K562 (cell line): ENCODE measurements at regions not wholly inside any gene's neighbourhood (a gene's known extent, or its start where the extent isn't known, plus 50 kb on each side); places are given as distances from the start of the nearest gene placed in this dataset.

ENCODE experiments used
- ATAC-seq: fragments of 200-7000 bp; cut with Tn5 transposase; 3 replicates; pipeline ENCODE4 v1.9.1; 2020; ENCODE audit warnings: moderate library complexity
- BruUV-seq: library from RNA; stranded (reverse); fragments of 400-500 nt; replicated peaks from 2 replicates; lab custom pipeline; 2021; lab: Mats Ljungman, UMichigan
- CTCF ChIA-PET: fragments of 300-600 bp; formaldehyde crosslinking; extraction: SDS; loops from one replicate; lab custom pipeline; 2021; ENCODE audit warnings: low intra/inter-chr PET ratio; lab: Yijun Ruan, JAX
- POLR2A ChIA-PET: fragments of 300-600, 350-650 bp; sonication (Branson Sonifier 250); formaldehyde crosslinking; extraction: SDS; loops from one replicate; lab custom pipeline; 2021; ENCODE audit warnings: antibody characterized with exemption, inconsistent platforms; lab: Yijun Ruan, JAX
- DNase-seq, 4 experiments: peaks; one replicate each; pipeline versions ENCODE4 v3.0.0 to v3.0.0-alpha.2; 2011 to 2018; ENCODE audit warnings: low spot score in 3 of 4, mixed read lengths in 3 of 4; ENCODE audit errors: extremely low read depth in 1 of 4
- FAIRE-seq: peaks from 2 replicates; lab custom pipeline; 2011; peaks lifted over from hg19 to GRCh38; lab: Jason Lieb, UNC
- H2AFZ ChIP-seq: 2 replicates; pipeline ENCODE4 v1.6.0; 2011; ENCODE audit warnings: low read depth, low read length, control low read depth, inconsistent platforms
- H3K27ac ChIP-seq: fragments of 200-600 bp; 3 replicates; pipeline ENCODE4 v1.8.0; 2011; ENCODE audit warnings: low read depth, mild to moderate bottlenecking, control low read depth, inconsistent platforms, low read length, moderate library complexity, mixed read lengths; ENCODE audit errors: extremely low read depth
- H3K27me3 ChIP-seq, 2 experiments: fragments of 300-600 bp in 1 of 2; 2 replicates in 1 of 2; 3 replicates in 1 of 2; pipeline versions ENCODE4 v1.6.0 to v1.8.0; 2011; ENCODE audit warnings: inconsistent platforms in 2 of 2, low read length in 2 of 2, mild to moderate bottlenecking in 1 of 2, mixed read lengths in 1 of 2, moderate library complexity in 1 of 2; ENCODE audit not compliant: control insufficient read depth in 2 of 2, insufficient read depth in 2 of 2
- H3K36me3 ChIP-seq: fragments of 300-600 bp; 3 replicates; pipeline ENCODE4 v1.8.0; 2011; ENCODE audit warnings: mild to moderate bottlenecking, low read length, inconsistent platforms; ENCODE audit not compliant: control insufficient read depth, insufficient read depth
- H3K4me1 ChIP-seq, 2 experiments: fragments of 200-600 bp in 1 of 2; replicated peaks in 1 of 2; 2 replicates in 1 of 2; 3 replicates in 1 of 2; pipeline versions ENCODE4 v1.5.1 to v1.8.0; 2011; ENCODE audit warnings: inconsistent platforms in 2 of 2, low read length in 2 of 2, mild to moderate bottlenecking in 1 of 2, mixed read lengths in 1 of 2, moderate library complexity in 1 of 2; ENCODE audit not compliant: control insufficient read depth in 2 of 2, insufficient read depth in 2 of 2
- H3K4me2 ChIP-seq: 2 replicates; pipeline ENCODE4 v1.6.1; 2011; ENCODE audit warnings: low read length, control low read depth, inconsistent platforms, mixed read lengths; ENCODE audit not compliant: insufficient read depth
- H3K4me3 ChIP-seq: fragments of 200-600 bp; sonication (generic), shearing (Covaris generic); 2 replicates; pipeline ENCODE4 v1.5.1; 2016; ENCODE audit warnings: control low read depth, inconsistent platforms
- H3K79me2 ChIP-seq: fragments of 200-600 bp; 3 replicates; pipeline ENCODE4 v1.8.0; 2011; ENCODE audit warnings: low read length, inconsistent platforms; ENCODE audit not compliant: control insufficient read depth, insufficient read depth
- H3K9ac ChIP-seq, 2 experiments: 2 replicates each; pipeline versions ENCODE4 v1.6.0 to v1.6.1; 2011; ENCODE audit warnings: low read depth in 2 of 2, low read length in 2 of 2, control low read depth in 1 of 2, inconsistent platforms in 1 of 2, mild to moderate bottlenecking in 1 of 2, mixed read lengths in 1 of 2; ENCODE audit not compliant: insufficient read depth in 1 of 2
- H3K9me1 ChIP-seq: one replicate; pipeline ENCODE4 v1.6.0; 2011; ENCODE audit warnings: inconsistent platforms, mild to moderate bottlenecking, low read length, moderate library complexity; ENCODE audit not compliant: control insufficient read depth, insufficient read depth
- H3K9me3 ChIP-seq: replicated peaks from 2 replicates; pipeline ENCODE4 v1.5.1; 2011; ENCODE audit warnings: low read depth, low read length, inconsistent platforms; ENCODE audit not compliant: control insufficient read depth, insufficient read depth
- H4K20me1 ChIP-seq: replicated peaks from 2 replicates; pipeline ENCODE4 v1.6.1; 2011; ENCODE audit warnings: low read length, inconsistent platforms, mixed read lengths; ENCODE audit not compliant: control insufficient read depth, insufficient read depth
- ADNP ChIP-seq: fragments of 200-800 bp; sonication (Bioruptor generic); IDR thresholded peaks from 2 replicates; pipeline ENCODE4 v1.6.1; 2016; ENCODE audit warnings: missing genetic modification characterization, missing compliant biosample characterization
- EP300 ChIP-seq: IDR thresholded peaks from 2 replicates; pipeline ENCODE4 v1.6.1; 2012; ENCODE audit warnings: low read length, improper control_type of control experiment
- LEF1 ChIP-seq: fragments of 450-650 bp; IDR thresholded peaks from 2 replicates; pipeline ENCODE4 v1.6.1; 2016; ENCODE audit warnings: mild to moderate bottlenecking
- MAFG ChIP-seq: fragments of 450-650 bp; conservative IDR thresholded peaks from 2 replicates; pipeline ENCODE4 v1.6.1; 2016; ENCODE audit warnings: missing genetic modification characterization, missing compliant biosample characterization
- POU5F1 ChIP-seq: fragments of 150-350 bp; IDR thresholded peaks from 2 replicates; pipeline ENCODE4 v1.6.1; 2014; ENCODE audit warnings: borderline replicate concordance, low read length, low read depth, mild to moderate bottlenecking; ENCODE audit not compliant: partially characterized antibody
- SAFB ChIP-seq: fragments of 200-400 bp; formaldehyde crosslinking; IDR thresholded peaks from 2 replicates; pipeline ENCODE4 v1.6.1; 2017; ENCODE audit warnings: low read depth, low read length, borderline replicate concordance
- SFPQ ChIP-seq: fragments of 200-400 bp; formaldehyde crosslinking; IDR thresholded peaks from 2 replicates; pipeline ENCODE4 v1.6.1; 2017; ENCODE audit warnings: mild to moderate bottlenecking, low read depth, low read length, moderate library complexity
- TFE3 ChIP-seq: fragments of 450-650 bp; formaldehyde crosslinking; IDR thresholded peaks from 2 replicates; pipeline ENCODE4 v1.4.0; 2020; ENCODE audit warnings: mild to moderate bottlenecking, mixed read lengths
- WGBS: fragments of 100-300 bp; shearing (Covaris generic); methylation state at CpG from one replicate; pipeline ENCODE4 v1.1.6; 2016; ENCODE audit warnings: low coverage, mixed read lengths; ENCODE audit not compliant: insufficient coverage; ENCODE audit errors: missing lambda C conversion rate; 5-methylcytosine and 5-hydroxymethylcytosine counted together
- in situ Hi-C: fragments of 300-500 bp; cut with MboI; formaldehyde crosslinking; loops from 4 replicates; pipeline ENCODE4 v1.15.0; 2018; ENCODE audit warnings: inconsistent platforms, mixed read lengths
- intact Hi-C: fragments of 100-400 bp; cut with micrococcal nuclease; formaldehyde crosslinking; loops from 2 replicates; pipeline ENCODE4 v1.14.2; 2022

GRCh38 chr3:177715980-177716379 is 518.7 kb upstream of the TBL1XR1 start:
- Histone ChIP-seq H3K9ac (no peak overlapping the region), H3K9me3 (no peaks in the 10 kb centered on the region), H3K79me2 (no peaks in the 10 kb centered on the region), H3K36me3 (no peaks in the 10 kb centered on the region), H3K4me1 (no peaks in the 10 kb centered on the region), H3K27ac (no peak overlapping the region), H3K4me3 (no peak overlapping the region), H3K9me1 (no peaks in the 10 kb centered on the region), H4K20me1 (no peaks in the 10 kb centered on the region), H3K27me3 (no peaks in the 10 kb centered on the region), H2AFZ (no peak overlapping the region), H3K4me2 (no peak overlapping the region)
- FAIRE-seq = no peak
- 20% methylated on average over 3 of the region's 3 CpGs for WGBS
- POLR2A ChIA-PET = interaction anchor here (0.6 kb wide), 1 partner anchor 721 kb away, joined by 3 read pairs; no protein-coding TSS in a partner anchor
- DNase-seq = no peak
- no TSS peak for BruUV-seq
- TF ChIP-seq SFPQ (no peak), SAFB (no peak), MAFG (tag) (no peak), ADNP (tag) (no peak), LEF1 (no peak), POU5F1 (no peak), EP300 (no peak), TFE3 (CRISPR knock-in tag) (no peak)
- intact Hi-C loops = no loop called here
- ATAC-seq = no peak
- CTCF ChIA-PET = no interaction called here
- in situ Hi-C loops = no loop called here
